Thymus (tissue), 11 donors: ENCODE measurements at regions not wholly inside any gene's neighbourhood (a gene's known extent, or its start where the extent isn't known, plus 50 kb on each side); places are given as distances from the start of the nearest gene placed in this dataset.

Experiments used
- DNase-seq, 9 donors: peaks; one replicate each; pipeline ENCODE4 v3.0.0-alpha.2; 2013; ENCODE audit warnings: low spot score in 9 of 9, low read depth in 6 of 9, missing footprints in 1 of 9
- H3K27ac ChIP-seq, 2 donors: one replicate each; pipeline ENCODE4 v1.5.1; 2013; ENCODE audit warnings: control low read depth in 1 of 2, low read depth in 1 of 2, low read length in 1 of 2, mild to moderate bottlenecking in 1 of 2, moderate library complexity in 1 of 2
- H3K27me3 ChIP-seq, 2 donors: one replicate each; pipeline ENCODE4 v1.5.1; 2013; ENCODE audit warnings: low read length in 1 of 2; ENCODE audit not compliant: control insufficient read depth in 2 of 2, insufficient read depth in 1 of 2
- H3K36me3 ChIP-seq, 2 donors: one replicate each; pipeline ENCODE4 v1.5.1; 2013; ENCODE audit warnings: low read length in 1 of 2, mild to moderate bottlenecking in 1 of 2, moderate library complexity in 1 of 2; ENCODE audit not compliant: control insufficient read depth in 2 of 2, insufficient read depth in 2 of 2
- H3K4me1 ChIP-seq, 2 donors: one replicate each; pipeline ENCODE4 v1.5.1; 2013; ENCODE audit warnings: low read length in 2 of 2; ENCODE audit not compliant: control insufficient read depth in 2 of 2, insufficient read depth in 2 of 2
- H3K4me3 ChIP-seq, 2 donors: one replicate each; pipeline ENCODE4 v1.5.1; 2013; ENCODE audit warnings: low read length in 2 of 2, control low read depth in 1 of 2, mild to moderate bottlenecking in 1 of 2
- H3K9me3 ChIP-seq, 2 donors: one replicate each; pipeline ENCODE4 v1.5.1; 2013; ENCODE audit warnings: low read length in 1 of 2, mild to moderate bottlenecking in 1 of 2; ENCODE audit not compliant: control insufficient read depth in 2 of 2, insufficient read depth in 1 of 2
- WGBS: extraction: QIAGEN DNeasy Blood & Tissue Kit; methylation state at CpG from one replicate; pipeline ENCODE4 v1.1.7; 2013; 5-methylcytosine and 5-hydroxymethylcytosine counted together
- donor health status: healthy.

DNA sequence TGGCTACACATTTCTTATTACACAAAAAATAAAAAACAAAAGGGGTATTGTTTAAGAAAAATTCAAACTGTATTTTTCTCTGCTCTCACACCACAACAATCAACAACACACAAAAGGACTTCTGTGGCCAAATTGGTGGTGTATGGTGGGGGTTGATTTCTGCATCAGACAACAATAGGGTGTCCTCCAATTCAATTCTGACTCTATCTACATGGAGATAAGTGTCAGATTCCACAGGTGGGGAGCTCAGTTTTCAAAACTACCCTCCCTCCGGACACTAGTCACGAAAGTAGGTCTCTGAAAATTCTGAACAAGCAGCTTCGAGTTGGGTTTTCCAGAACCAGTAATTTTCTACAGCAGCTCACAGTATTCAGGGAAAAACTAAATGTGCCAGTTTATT lies 744.9 kb upstream of the NCAM2 start:
- DNase-seq = no peak
- Histone ChIP-seq H3K27me3 (no peaks in the 10 kb centered on the region), H3K4me1 (no peaks in the 10 kb centered on the region), H3K4me3 (no peak overlapping the region), H3K36me3 (no peaks in the 10 kb centered on the region), H3K9me3 (no peaks in the 10 kb centered on the region), H3K27ac (no peak overlapping the region)
- 97% methylated on average over 3 of the region's 3 CpGs for WGBS

DNA sequence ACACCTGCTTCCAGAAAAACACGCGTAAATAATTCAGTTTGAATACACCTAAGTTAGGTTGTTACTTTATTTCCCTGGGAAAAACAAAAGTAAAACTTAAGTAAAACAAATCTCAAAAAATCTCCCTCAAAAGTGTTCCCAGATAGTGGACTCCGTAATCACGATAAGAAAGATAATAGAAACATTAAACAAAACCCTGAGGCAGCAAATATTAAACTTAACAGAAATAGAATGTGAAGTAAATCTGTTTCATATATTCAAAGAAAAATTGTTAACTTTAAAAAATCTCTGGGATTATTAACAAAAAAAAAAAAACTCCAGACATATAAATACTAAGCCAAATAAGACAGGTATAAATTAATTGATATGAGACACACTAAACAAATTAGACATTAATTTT lies 743.2 kb upstream of the NCAM2 start:
- no peak overlapping the region for H3K4me3 ChIP-seq
- no peaks in the 10 kb centered on the region for H3K9me3 ChIP-seq
- no peak overlapping the region for H3K27ac ChIP-seq
- H3K4me1 ChIP-seq = no peaks in the 10 kb centered on the region
- no peak for DNase-seq
- 92% methylated on average over 4 of the region's 4 CpGs for WGBS
- no peaks in the 10 kb centered on the region for H3K27me3 ChIP-seq
- H3K36me3 ChIP-seq = no peaks in the 10 kb centered on the region

DNA sequence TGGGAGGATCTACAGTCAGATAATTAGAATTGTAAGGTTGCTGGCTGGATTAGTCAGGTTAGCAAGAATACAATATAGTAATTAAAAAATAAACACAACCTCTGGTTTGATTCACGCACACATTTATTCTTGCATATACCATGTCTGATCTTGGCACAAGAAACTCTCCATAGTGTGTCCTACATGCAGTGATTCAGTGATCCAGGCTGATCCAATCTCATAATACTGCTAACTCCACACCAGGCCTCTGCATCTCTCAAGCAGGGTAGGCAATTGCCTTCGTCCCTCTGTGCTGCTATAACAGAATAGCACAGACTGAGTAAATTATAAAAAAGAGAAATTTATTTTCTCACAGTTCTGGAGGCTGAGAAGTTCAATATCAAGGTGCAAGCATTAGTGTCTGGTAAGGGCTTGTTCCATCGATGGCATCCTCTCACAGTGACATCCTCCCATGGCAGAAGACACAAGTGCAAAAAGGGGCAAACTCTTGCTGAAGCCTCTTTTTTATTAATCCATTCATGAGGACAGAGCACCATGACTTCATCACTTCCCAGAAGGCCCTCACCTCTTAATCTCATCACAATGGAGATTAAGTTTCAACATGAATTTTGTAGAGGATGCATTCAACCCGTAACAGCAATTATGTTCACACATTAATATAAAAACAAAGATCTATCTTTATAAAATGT lies 741.0 kb upstream of the NCAM2 start:
- Histone ChIP-seq H3K36me3 (no peaks in the 10 kb centered on the region), H3K4me1 (no peaks in the 10 kb centered on the region), H3K27ac (no peak overlapping the region), H3K27me3 (no peaks in the 10 kb centered on the region), H3K4me3 (no peak overlapping the region), H3K9me3 (no peaks in the 10 kb centered on the region)
- no peak for DNase-seq
- 25% methylated on average over 4 of the region's 4 CpGs for WGBS

DNA sequence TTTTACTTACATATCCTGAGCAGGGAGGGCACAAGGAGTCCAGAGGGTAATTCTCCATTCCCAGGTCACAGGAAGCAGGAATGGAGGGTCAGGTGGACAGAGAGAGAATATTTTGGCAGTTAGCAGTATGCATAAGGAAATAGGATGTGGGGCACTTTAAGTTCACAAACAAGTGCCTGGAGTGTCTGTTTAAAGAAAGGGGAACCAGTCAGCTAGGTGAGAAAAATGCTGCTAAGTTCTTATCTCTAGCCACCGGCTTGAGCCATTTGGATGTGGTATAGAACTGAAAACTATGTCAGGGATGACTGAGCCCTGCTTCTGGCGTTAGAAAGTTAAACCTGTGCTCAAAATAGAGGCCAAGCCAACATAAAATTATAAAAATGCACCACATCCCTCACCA lies 739.7 kb upstream of the NCAM2 start:
- 3% methylated on average over 2 of the region's 2 CpGs for WGBS
- Histone ChIP-seq H3K27ac (no peak overlapping the region), H3K9me3 (no peaks in the 10 kb centered on the region), H3K4me3 (no peak overlapping the region), H3K27me3 (no peaks in the 10 kb centered on the region), H3K36me3 (no peaks in the 10 kb centered on the region), H3K4me1 (no peaks in the 10 kb centered on the region)
- DNase-seq = no peak

DNA sequence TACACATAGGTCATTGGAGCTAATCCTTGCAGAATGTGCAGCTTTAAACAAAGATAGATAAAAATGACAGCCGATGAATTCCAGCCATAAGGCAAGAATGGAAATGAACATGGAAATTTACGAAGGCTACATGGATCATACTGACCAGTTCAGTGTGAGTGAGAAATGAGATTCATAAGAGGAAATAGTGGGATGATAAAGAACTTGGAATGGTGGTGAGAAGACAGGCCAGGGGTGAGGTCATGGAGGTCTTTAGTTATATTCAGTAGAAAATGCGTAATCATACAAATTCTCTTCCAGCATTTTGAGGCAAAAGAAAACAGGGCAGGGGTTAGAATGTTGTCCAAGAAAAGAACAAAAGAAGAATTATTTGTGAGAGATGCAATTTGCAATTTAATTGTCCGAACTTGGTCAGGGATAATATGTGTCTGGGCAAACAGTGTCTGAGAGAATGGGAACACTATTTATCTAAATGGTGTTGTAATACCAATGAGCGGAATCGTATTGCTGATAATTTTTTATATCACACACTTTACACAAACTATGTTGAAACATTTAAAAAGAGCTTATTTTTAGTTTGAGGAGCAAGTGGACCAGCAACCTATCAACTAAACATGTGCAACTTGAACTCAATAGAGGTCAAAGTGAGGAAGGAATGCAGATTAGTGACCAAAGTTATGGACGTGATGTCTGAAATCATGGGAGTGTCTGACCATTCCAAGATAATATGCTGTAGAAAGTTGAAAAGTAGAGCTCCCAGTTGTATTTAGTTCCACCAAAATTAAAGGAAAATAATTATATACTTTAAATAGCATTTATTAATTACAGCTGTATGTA lies 739.0 kb upstream of the NCAM2 start:
- no peak overlapping the region for H3K27ac ChIP-seq
- no peaks in the 10 kb centered on the region for H3K4me1 ChIP-seq
- DNase-seq = no peak
- no peaks in the 10 kb centered on the region for H3K36me3 ChIP-seq
- WGBS = 93% methylated on average over 7 of the region's 7 CpGs
- H3K9me3 ChIP-seq = no peaks in the 10 kb centered on the region
- no peaks in the 10 kb centered on the region for H3K27me3 ChIP-seq
- H3K4me3 ChIP-seq = no peak overlapping the region

DNA sequence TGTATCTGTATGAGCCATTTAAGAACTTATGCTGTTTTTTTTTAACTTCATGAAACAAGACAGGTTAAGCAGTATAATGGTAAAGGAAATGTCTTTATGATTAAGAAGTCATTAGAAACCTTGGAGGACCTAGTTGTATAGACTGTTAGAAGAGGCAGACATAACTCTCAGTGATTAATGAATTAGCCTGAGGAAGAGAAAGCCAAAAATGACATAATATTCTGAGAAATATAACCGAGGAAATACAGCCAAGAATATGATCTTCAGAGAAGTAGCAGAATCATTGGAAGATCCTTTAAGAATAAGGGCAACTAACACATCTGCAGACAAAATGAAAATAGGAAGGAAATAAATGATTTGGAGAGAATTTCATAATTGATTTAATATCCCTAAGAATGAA lies 738.1 kb upstream of the NCAM2 start:
- whole genome bisulfite sequencing = 59% methylated on average over 1 of the region's 1 CpG
- Histone ChIP-seq H3K4me1 (no peaks in the 10 kb centered on the region), H3K9me3 (no peaks in the 10 kb centered on the region), H3K27ac (no peak overlapping the region), H3K4me3 (no peak overlapping the region), H3K36me3 (no peaks in the 10 kb centered on the region), H3K27me3 (no peaks in the 10 kb centered on the region)
- DNase-seq = no peak

GRCh38 chr21:20261364-20261763 lies 736.8 kb upstream of the NCAM2 start:
- H3K27me3 ChIP-seq = no peaks in the 10 kb centered on the region
- 80% methylated on average over 5 of the region's 5 CpGs for WGBS
- H3K4me3 ChIP-seq = no peak overlapping the region
- H3K4me1 ChIP-seq = no peaks in the 10 kb centered on the region
- H3K9me3 ChIP-seq = no peaks in the 10 kb centered on the region
- no peak overlapping the region for H3K27ac ChIP-seq
- no peak for DNase-seq
- H3K36me3 ChIP-seq = no peaks in the 10 kb centered on the region

DNA sequence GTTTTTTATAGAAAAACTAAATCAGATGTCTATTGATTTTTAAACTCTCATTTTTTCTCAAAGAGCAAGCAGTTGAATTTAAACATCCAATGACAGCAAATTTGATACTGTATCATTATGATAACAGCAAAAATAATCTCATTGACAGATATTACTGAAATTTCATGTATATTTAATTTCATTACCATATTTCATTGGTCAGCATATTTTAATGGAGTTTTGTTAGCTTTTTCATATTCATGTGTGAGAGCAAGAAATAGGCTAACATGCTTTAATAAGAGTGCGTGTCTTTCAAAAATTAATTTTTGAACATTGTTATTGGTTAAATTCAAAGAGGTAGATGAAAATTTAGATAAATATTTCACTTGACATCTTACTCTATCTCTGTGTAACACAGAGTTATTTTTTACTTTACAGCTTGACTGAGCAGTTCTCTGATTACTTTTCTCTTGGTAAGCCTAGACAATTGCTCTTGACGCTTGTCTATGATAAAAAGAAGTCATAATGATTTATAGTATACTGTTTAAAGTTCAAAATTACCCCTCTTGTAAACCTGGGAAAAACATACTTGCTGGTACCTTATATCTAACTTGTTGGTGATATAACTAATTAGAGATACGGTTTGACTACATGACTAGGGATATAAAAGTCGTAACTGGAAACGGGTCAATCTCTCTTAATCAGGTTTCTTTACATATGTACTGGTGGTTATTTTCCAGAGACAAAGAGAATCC lies 732.3 kb upstream of the NCAM2 start:
- no peaks in the 10 kb centered on the region for H3K4me1 ChIP-seq
- H3K27me3 ChIP-seq = no peaks in the 10 kb centered on the region
- 96% methylated on average over 5 of the region's 5 CpGs for WGBS
- no peak overlapping the region for H3K4me3 ChIP-seq
- H3K36me3 ChIP-seq = no peaks in the 10 kb centered on the region
- H3K9me3 ChIP-seq = no peaks in the 10 kb centered on the region
- no peak for DNase-seq
- no peak overlapping the region for H3K27ac ChIP-seq

GRCh38 chr21:20266441-20266710 lies 731.8 kb upstream of the NCAM2 start:
- no peaks in the 10 kb centered on the region for H3K27me3 ChIP-seq
- H3K36me3 ChIP-seq = no peaks in the 10 kb centered on the region
- H3K27ac ChIP-seq = no peak overlapping the region
- H3K9me3 ChIP-seq = no peaks in the 10 kb centered on the region
- no peak for DNase-seq
- H3K4me1 ChIP-seq = no peaks in the 10 kb centered on the region
- 96% methylated on average over 2 of the region's 2 CpGs for WGBS
- no peak overlapping the region for H3K4me3 ChIP-seq
